Heart right ventricle (tissue), 16 donors: ENCODE measurements at regions not wholly inside any gene's neighbourhood (a gene's known extent, or its start where the extent isn't known, plus 50 kb on each side); places are given as distances from the start of the nearest gene placed in this dataset.
A peak's percentile ranks its signal among the peaks of the same experiment; 100 is the strongest.

ENCODE experiments used
- ATAC-seq, 8 donors: fragments of 200-7000 bp; cut with Tn5 transposase; one replicate each; pipeline ENCODE4 v1.9.1; 2020; ENCODE audit warnings: mild to moderate bottlenecking in 8 of 8, moderate library complexity in 8 of 8, moderate number of reproducible peaks in 1 of 8
- DNase-seq, 2 donors: peaks; one replicate each; pipeline ENCODE4 v3.0.0-alpha.2; 2020
- H3K27ac ChIP-seq, 10 donors: fragments of 200-600 bp; sonication (generic) in 2 of 10; one replicate each; pipeline versions ENCODE4 v1.5.0 to v1.8.0; 2020 to 2022; ENCODE audit warnings: mild to moderate bottlenecking in 3 of 10
- H3K27me3 ChIP-seq, 7 donors: fragments of 200-600 bp; one replicate each; pipeline ENCODE4 v1.8.0; 2021 to 2022; ENCODE audit warnings: mild to moderate bottlenecking in 2 of 7
- H3K36me3 ChIP-seq, 9 donors: fragments of 200-600 bp; sonication (generic) in 1 of 9; one replicate each; pipeline versions ENCODE4 v1.5.0 to v1.8.0; 2020 to 2022; ENCODE audit warnings: mild to moderate bottlenecking in 2 of 9
- H3K4me1 ChIP-seq, 9 donors: fragments of 200-600 bp; sonication (generic) in 1 of 9; one replicate each; pipeline versions ENCODE4 v1.5.0 to v1.8.0; 2020 to 2022; ENCODE audit warnings: mild to moderate bottlenecking in 4 of 9
- H3K4me3 ChIP-seq, 10 donors: fragments of 200-600 bp; sonication (generic) in 2 of 10; one replicate each; pipeline versions ENCODE4 v1.5.0 to v1.8.0; 2020 to 2022; ENCODE audit warnings: mild to moderate bottlenecking in 7 of 10, moderate library complexity in 2 of 10
- H3K9me3 ChIP-seq, 11 donors: fragments of 200-600 bp in 10 of 11; sonication (generic) in 2 of 11; one replicate each; pipeline versions ENCODE4 v1.5.0 to v1.8.0; 2013 to 2022; ENCODE audit warnings: mild to moderate bottlenecking in 2 of 11, control low read depth in 1 of 11, moderate library complexity in 1 of 11
- CTCF ChIP-seq, 9 donors: fragments of 200-600 bp; sonication (generic) in 2 of 9; IDR thresholded peaks; one replicate each; pipeline versions ENCODE4 v1.5.0 to v1.8.0; 2021 to 2022; ENCODE audit warnings: antibody characterized with exemption in 9 of 9, mild to moderate bottlenecking in 5 of 9, moderate library complexity in 1 of 9
- WGBS, 2 donors: extraction: QIAGEN DNeasy Blood & Tissue Kit; methylation state at CpG; one replicate each; pipeline ENCODE4 v1.1.7; 2013; ENCODE audit warnings: inconsistent platforms in 1 of 2; 5-methylcytosine and 5-hydroxymethylcytosine counted together
- intact Hi-C, 10 donors: fragments of 100-400 bp; cut with DNase I; formaldehyde crosslinking; loops; one replicate each; pipeline versions ENCODE4 v1.11.1 to v1.14.2; 2022
- donor health status: Arrhythmogenic right ventricular cardiomyopathy.
- donor health status: ischemic (EF 13 %, LVEDD 7.1; RV severe dilation, severe dysfunction).
- donor health status: healthy with polysubstance abuse.
- donor health status: DM: no; HTN: yes; CAD: no.
- donor health status: DM: no; HTN: no; CAD: no.
- donor health status: ischemic (EF 25% LVEDD 6.9; RV normal size, moderate dysfunction).
- donor health status: ischemic (EF 25% LVEDD 5.7; RV mildly dilated, moderate dysfunction).
- donor health status: healthy.
- donor health status: DM: yes; HTN: yes; CAD: no.
- donor health status: Ischemic cardiomyopathy.
- donor health status: ischemic (EF 35%, LVEDD 5.7; RV mildly dilated, moderate dysfunction).
- donor health status: nonischemic (EF 11% LVEDD 7.7; RV severe dilation, severe dysfunction).
- donor health status: DM: yes; HTN: yes; CAD: no.
- donor health status: PGD.
- donor health status: ischemic (EF 29% LVEDD 5.4; RV normal size, mild dysfunction).
- donor health status: nonischemic (EF 23%, LVEDD 6.1; RV moderate dilation, normal function).

- Histone ChIP-seq H3K27ac (no peak overlapping the region), H3K36me3 (no peaks in the 10 kb centered on the region), H3K4me3 (no peak overlapping the region), H3K27me3 (peaks cover 0 to 48% (median 27%) of the 10 kb centered on the region in 7 donors), H3K4me1 (peaks cover 0 to 3% (median 0%) of the 10 kb centered on the region in 9 donors), H3K9me3 (no peaks in the 10 kb centered on the region)
- no peak for DNase-seq
- intact Hi-C loops: no loop called here
- ATAC-seq: no peak
- 61 to 65% methylated on average over 7 of the region's 7 CpGs for WGBS, 2 donors
- no peak for TF ChIP-seq CTCF (IDR thresholded peaks at IDR 0.05)
Observed at GRCh38 chr1:217921126-217921904, 290.2 kb downstream of the SPATA17 start.

GRCh38 chr1:217924924-217925323 is 293.8 kb downstream of the SPATA17 start:
- WGBS, 2 donors: 5 to 12% methylated on average over 36 of the region's 36 CpGs
- no peaks in the 10 kb centered on the region for H3K9me3 ChIP-seq
- ATAC-seq (peak in 2 of 8 donors; percentile 7 to 50), DNase-seq (no peak)
- no peaks in the 10 kb centered on the region for H3K36me3 ChIP-seq
- no peak overlapping the region for H3K27ac ChIP-seq
- peaks cover 0 to 57% (median 27%) of the 10 kb centered on the region in 7 donors for H3K27me3 ChIP-seq
- H3K4me3 ChIP-seq: peak overlapping the region in 2 of 10 donors; percentile 2 to 21
- intact Hi-C loops: no loop called here
- peaks cover 0 to 3% (median 0%) of the 10 kb centered on the region in 9 donors for H3K4me1 ChIP-seq
- TF ChIP-seq CTCF (IDR thresholded peaks at IDR 0.05): no peak

- 72 to 84% methylated on average over 10 of the region's 10 CpGs for WGBS, 2 donors
- no peak overlapping the region for H3K4me3 ChIP-seq
- DNase-seq (no peak), ATAC-seq (no peak)
- TF ChIP-seq CTCF (IDR thresholded peaks at IDR 0.05): no peak
- peaks cover 0 to 30% (median 18%) of the 10 kb centered on the region in 7 donors for H3K27me3 ChIP-seq
- H3K4me1 ChIP-seq: peaks cover 0 to 3% (median 0%) of the 10 kb centered on the region in 9 donors
- no peaks in the 10 kb centered on the region for H3K9me3 ChIP-seq
- H3K36me3 ChIP-seq: no peaks in the 10 kb centered on the region
- intact Hi-C loops: no loop called here
- H3K27ac ChIP-seq: no peak overlapping the region
Observed at GRCh38 chr1:217929213-217929885, 298.2 kb downstream of the SPATA17 start.

- whole genome bisulfite sequencing, 2 donors: 77 to 81% methylated on average over 5 of the region's 5 CpGs
- Histone ChIP-seq H3K36me3 (no peaks in the 10 kb centered on the region), H3K27me3 (no peaks in the 10 kb centered on the region), H3K4me1 (no peaks in the 10 kb centered on the region), H3K9me3 (no peaks in the 10 kb centered on the region), H3K4me3 (no peak overlapping the region), H3K27ac (no peak overlapping the region)
- DNase-seq (no peak), ATAC-seq (no peak)
- intact Hi-C loops: no loop called here
- no peak for TF ChIP-seq CTCF (IDR thresholded peaks at IDR 0.05)
Observed at GRCh38 chr1:217943361-217943760, 312.2 kb downstream of the SPATA17 start.
